Esophagus (tissue), 2 donors: ENCODE measurements at regions not wholly inside any gene's neighbourhood (a gene's known extent, or its start where the extent isn't known, plus 50 kb on each side); places are given as distances from the start of the nearest gene placed in this dataset.

Experiments used
- H3K27ac ChIP-seq, 2 donors: one replicate each; pipeline ENCODE4 v1.5.1; 2013; ENCODE audit warnings: low read depth in 2 of 2, mild to moderate bottlenecking in 2 of 2, inconsistent platforms in 1 of 2, low read length in 1 of 2, moderate library complexity in 1 of 2
- H3K27me3 ChIP-seq, 2 donors: one replicate each; pipeline ENCODE4 v1.6.1; 2013; ENCODE audit warnings: low read length in 2 of 2, control low read depth in 1 of 2, mild to moderate bottlenecking in 1 of 2; ENCODE audit not compliant: insufficient read depth in 2 of 2, control insufficient read depth in 1 of 2
- H3K36me3 ChIP-seq, 2 donors: one replicate each; pipeline ENCODE4 v1.6.1; 2013; ENCODE audit warnings: low read length in 1 of 2; ENCODE audit not compliant: control insufficient read depth in 2 of 2, insufficient read depth in 2 of 2
- H3K4me1 ChIP-seq, 2 donors: one replicate each; pipeline ENCODE4 v1.6.1; 2013; ENCODE audit warnings: low read length in 1 of 2; ENCODE audit not compliant: control insufficient read depth in 2 of 2, insufficient read depth in 2 of 2
- H3K4me3 ChIP-seq, 2 donors: one replicate each; pipeline ENCODE4 v1.5.1; 2013; ENCODE audit warnings: low read length in 2 of 2, mild to moderate bottlenecking in 2 of 2, low read depth in 1 of 2, moderate library complexity in 1 of 2
- H3K9me3 ChIP-seq, 2 donors: one replicate each; pipeline ENCODE4 v1.6.1; 2013; ENCODE audit warnings: mild to moderate bottlenecking in 2 of 2, low read depth in 1 of 2, low read length in 1 of 2, moderate library complexity in 1 of 2; ENCODE audit not compliant: control insufficient read depth in 2 of 2, insufficient read depth in 1 of 2
- WGBS, 2 donors: extraction: QIAGEN DNeasy Blood & Tissue Kit; methylation state at CpG; one replicate each; pipeline ENCODE4 v1.1.7; 2013; 5-methylcytosine and 5-hydroxymethylcytosine counted together
- donor health status: healthy with polysubstance abuse.
- donor health status: Bipolar disorder and iron deficiency.

DNA sequence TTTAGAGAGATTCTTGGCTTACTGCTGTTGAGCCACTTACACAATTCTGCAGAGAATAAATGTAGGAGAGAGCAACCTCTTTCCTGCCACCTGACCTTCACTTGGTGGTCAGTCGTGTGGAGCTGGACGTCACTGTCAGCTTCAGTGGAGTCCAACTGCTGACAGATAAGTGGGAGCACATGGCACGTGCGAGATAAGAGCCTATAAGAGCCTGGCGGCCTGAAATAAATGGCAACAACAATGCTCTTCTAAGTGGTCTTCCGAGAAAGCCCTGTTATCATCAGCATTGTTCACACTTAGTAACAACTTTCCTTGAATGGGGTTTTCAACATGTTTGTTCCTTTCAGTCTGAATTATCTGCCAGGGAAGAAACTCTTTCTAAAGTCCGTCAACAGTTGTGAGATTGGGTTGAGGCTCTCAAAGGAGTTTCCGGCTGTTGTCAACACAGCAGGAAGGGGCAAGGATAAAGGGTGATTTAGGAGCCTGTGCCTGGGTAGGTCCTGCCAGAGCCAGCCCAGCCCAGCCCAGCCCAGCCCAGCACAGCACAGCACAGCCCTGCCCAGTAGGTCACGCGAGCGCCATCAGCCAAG lies 57.2 kb upstream of the RUNX1 start:
- WGBS, 2 donors, result 72 to 85% methylated on average over 11 of the region's 11 CpGs
- H3K4me1 ChIP-seq, result no peaks in the 10 kb centered on the region
- no peak overlapping the region for H3K4me3 ChIP-seq
- H3K27ac ChIP-seq, result no peak overlapping the region
- H3K9me3 ChIP-seq, result no peaks in the 10 kb centered on the region
- H3K27me3 ChIP-seq, result no peaks in the 10 kb centered on the region
- H3K36me3 ChIP-seq, result no peaks in the 10 kb centered on the region

DNA sequence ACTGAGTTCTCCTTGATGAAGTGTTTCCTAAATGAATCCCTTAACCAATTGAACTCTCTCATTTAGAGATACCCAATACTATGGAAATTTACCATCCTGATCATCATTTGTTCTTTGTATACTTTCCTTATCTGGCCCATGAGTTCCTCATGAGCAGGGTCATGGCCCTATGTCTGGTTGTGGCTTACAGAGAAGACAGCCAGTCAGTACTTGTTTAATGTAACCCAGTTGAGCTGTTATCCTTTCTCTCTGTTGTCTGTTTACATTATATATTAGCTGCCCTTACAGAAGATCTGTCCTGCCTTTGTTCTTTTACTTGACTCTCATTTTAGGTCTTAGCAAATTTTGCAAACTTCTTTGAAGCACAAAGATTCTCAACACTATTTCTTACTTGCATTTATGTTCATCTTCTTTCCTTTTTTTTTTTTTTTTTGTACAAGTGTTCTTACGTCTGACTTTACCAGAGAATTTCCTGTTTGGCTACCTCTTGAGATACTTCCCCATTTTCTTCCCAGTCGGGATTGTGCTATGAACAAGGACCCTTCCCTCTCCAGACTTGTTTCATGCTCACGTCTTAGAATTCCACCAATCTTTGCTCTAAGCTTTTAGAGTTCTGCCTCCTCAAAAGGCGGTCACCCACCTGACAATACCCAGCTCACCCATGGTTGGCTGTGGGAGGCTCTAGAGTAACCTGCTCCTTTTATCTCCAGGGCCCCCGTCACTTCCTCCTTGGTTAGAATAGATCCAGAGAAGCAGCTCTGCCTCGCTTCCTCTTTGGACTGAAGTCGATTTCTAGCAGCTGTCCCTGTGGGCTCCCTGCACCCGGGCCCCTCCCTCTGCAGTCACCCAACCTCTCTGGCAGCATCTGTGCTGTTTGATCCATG lies 53.6 kb upstream of the RUNX1 start:
- Histone ChIP-seq H3K9me3 (no peaks in the 10 kb centered on the region), H3K27me3 (no peaks in the 10 kb centered on the region), H3K4me3 (no peak overlapping the region), H3K27ac (no peak overlapping the region), H3K36me3 (no peaks in the 10 kb centered on the region), H3K4me1 (no peaks in the 10 kb centered on the region)
- WGBS, 2 donors, result 55 to 59% methylated on average over 8 of the region's 8 CpGs

DNA sequence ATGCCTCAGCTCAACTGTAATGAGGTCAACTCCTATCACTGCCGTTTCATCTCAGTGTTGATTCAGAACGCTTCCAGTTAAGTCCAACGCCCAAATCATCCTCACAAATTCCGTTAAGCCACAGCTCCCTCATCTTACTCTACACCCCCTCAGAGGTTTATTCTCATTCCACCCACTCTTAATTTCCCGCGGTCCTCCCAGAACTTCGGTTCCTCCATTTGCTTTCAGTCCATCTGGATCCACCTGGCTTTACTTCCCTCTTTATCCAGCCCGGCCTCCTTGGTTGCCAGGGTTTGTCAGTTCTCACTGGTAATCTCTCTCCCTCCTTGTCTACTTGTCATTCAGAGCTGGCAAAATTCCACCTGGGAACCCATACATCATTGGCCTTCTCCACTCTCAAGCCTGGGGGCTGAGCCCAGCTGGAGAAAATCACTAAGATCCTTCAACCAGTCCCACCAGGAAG lies 51.3 kb upstream of the RUNX1 start:
- H3K4me3 ChIP-seq, result no peak overlapping the region
- no peaks in the 10 kb centered on the region for H3K27me3 ChIP-seq
- no peaks in the 10 kb centered on the region for H3K36me3 ChIP-seq
- H3K9me3 ChIP-seq, result no peaks in the 10 kb centered on the region
- H3K4me1 ChIP-seq, result no peaks in the 10 kb centered on the region
- H3K27ac ChIP-seq, result no peak overlapping the region
- 71 to 79% methylated on average over 8 of the region's 8 CpGs for WGBS, 2 donors

DNA sequence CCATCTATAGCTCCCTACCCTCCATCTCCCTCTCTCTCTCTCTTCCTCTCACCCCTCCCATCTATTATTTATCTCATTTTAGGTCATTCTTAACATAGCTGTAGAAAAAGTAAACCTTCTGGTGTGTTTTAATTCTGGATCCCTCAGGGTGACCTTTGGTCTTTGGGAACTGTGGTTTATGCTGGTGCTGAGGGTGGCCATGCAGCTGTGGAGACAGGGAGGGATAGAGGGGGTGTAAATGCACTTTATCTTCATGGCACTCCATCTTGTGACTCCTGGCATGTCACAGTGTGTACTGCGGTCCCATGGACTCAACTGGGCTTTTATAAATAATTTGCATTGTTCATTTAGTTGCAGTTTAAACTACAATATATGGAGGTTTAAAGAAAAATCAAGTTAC lies 50.2 kb upstream of the RUNX1 start:
- H3K36me3 ChIP-seq, result no peaks in the 10 kb centered on the region
- no peaks in the 10 kb centered on the region for H3K9me3 ChIP-seq
- H3K27ac ChIP-seq, result no peak overlapping the region
- H3K27me3 ChIP-seq, result no peaks in the 10 kb centered on the region
- H3K4me1 ChIP-seq, result no peaks in the 10 kb centered on the region
- no peak overlapping the region for H3K4me3 ChIP-seq
- WGBS, 2 donors, result 81 to 84% methylated on average over 1 of the region's 1 CpG
